Trophoblast cell (in vitro differentiated cells and primary cell): ENCODE measurements at regions not wholly inside any gene's neighbourhood (a gene's known extent, or its start where the extent isn't known, plus 50 kb on each side); places are given as distances from the start of the nearest gene placed in this dataset.

Source experiments
- DNase-seq, 2 donors: peaks; one replicate each; pipeline ENCODE4 v3.0.0-alpha.2; 2016
- H2AFZ ChIP-seq: 2 replicates; pipeline ENCODE4 v1.6.1; 2013; ENCODE audit warnings: low read length, moderate library complexity, mild to moderate bottlenecking; ENCODE audit not compliant: insufficient read depth, poor library complexity
- H2AK5ac ChIP-seq: 2 replicates; pipeline ENCODE4 v1.6.1; 2013; ENCODE audit warnings: mild to moderate bottlenecking, low read length
- H2BK120ac ChIP-seq: 2 replicates; pipeline ENCODE4 v1.6.1; 2013; ENCODE audit warnings: low read length, mild to moderate bottlenecking, moderate library complexity; ENCODE audit not compliant: insufficient read depth, poor library complexity
- H2BK12ac ChIP-seq: 2 replicates; pipeline ENCODE4 v1.6.1; 2013; ENCODE audit warnings: mild to moderate bottlenecking, low read length, moderate library complexity
- H2BK5ac ChIP-seq: 2 replicates; pipeline ENCODE4 v1.6.1; 2013; ENCODE audit warnings: low read length, low read depth, moderate library complexity, mild to moderate bottlenecking; ENCODE audit not compliant: poor library complexity
- H3K14ac ChIP-seq: 2 replicates; pipeline ENCODE4 v1.6.1; 2013; ENCODE audit warnings: mild to moderate bottlenecking, low read length
- H3K18ac ChIP-seq: 2 replicates; pipeline ENCODE4 v1.6.1; 2013; ENCODE audit warnings: mild to moderate bottlenecking, low read length
- H3K23ac ChIP-seq: 2 replicates; pipeline ENCODE4 v1.6.1; 2013; ENCODE audit warnings: low read length
- H3K27ac ChIP-seq: 2 replicates; pipeline ENCODE4 v1.5.1; 2013; ENCODE audit warnings: low read depth, mild to moderate bottlenecking, inconsistent platforms, low read length, moderate library complexity
- H3K27me3 ChIP-seq: 2 replicates; pipeline ENCODE4 v1.6.1; 2013; ENCODE audit warnings: inconsistent platforms, mild to moderate bottlenecking, low read length, moderate library complexity; ENCODE audit not compliant: insufficient read depth
- H3K36me3 ChIP-seq, 2 experiments: 1 replicate in 1 of 2; 2 replicates in 1 of 2; pipeline ENCODE4 v1.6.1; 2013; ENCODE audit warnings: low read length in 2 of 2, mild to moderate bottlenecking in 2 of 2, moderate library complexity in 1 of 2; ENCODE audit not compliant: insufficient read depth in 2 of 2, control insufficient read depth in 1 of 2
- H3K4ac ChIP-seq: 2 replicates; pipeline ENCODE4 v1.6.1; 2013; ENCODE audit warnings: low read depth, mild to moderate bottlenecking, low read length, moderate library complexity
- H3K4me1 ChIP-seq, 2 experiments: 1 replicate in 1 of 2; 2 replicates in 1 of 2; pipeline ENCODE4 v1.6.1; 2013; ENCODE audit warnings: low read length in 2 of 2, mild to moderate bottlenecking in 2 of 2, moderate library complexity in 1 of 2; ENCODE audit not compliant: insufficient read depth in 2 of 2, control insufficient read depth in 1 of 2
- H3K4me2 ChIP-seq: 2 replicates; pipeline ENCODE4 v1.6.1; 2013; ENCODE audit warnings: inconsistent platforms, mild to moderate bottlenecking, low read length, moderate library complexity
- H3K4me3 ChIP-seq: 2 replicates; pipeline ENCODE4 v1.5.1; 2013; ENCODE audit warnings: mild to moderate bottlenecking, low read depth, low read length, inconsistent platforms
- H3K79me1 ChIP-seq: one replicate; pipeline ENCODE4 v1.6.1; 2013; ENCODE audit warnings: low read length
- H3K79me2 ChIP-seq: 2 replicates; pipeline ENCODE4 v1.6.1; 2013; ENCODE audit warnings: low read length, mild to moderate bottlenecking; ENCODE audit not compliant: control insufficient read depth, insufficient read depth, poor library complexity
- H3K9ac ChIP-seq: 2 replicates; pipeline ENCODE4 v1.6.1; 2013; ENCODE audit warnings: mild to moderate bottlenecking, low read length
- H3K9me3 ChIP-seq: 2 replicates; pipeline ENCODE4 v1.6.1; 2013; ENCODE audit warnings: low read depth, mild to moderate bottlenecking, control low read depth, inconsistent platforms, low read length; ENCODE audit not compliant: insufficient read depth
- H4K12ac ChIP-seq: 2 replicates; pipeline ENCODE4 v1.6.1; 2013; ENCODE audit warnings: low read depth, mild to moderate bottlenecking, low read length, moderate library complexity
- H4K8ac ChIP-seq: 2 replicates; pipeline ENCODE4 v1.6.1; 2013; ENCODE audit warnings: low read depth, mild to moderate bottlenecking, low read length, moderate library complexity
- H4K91ac ChIP-seq: one replicate; pipeline ENCODE4 v1.6.1; 2013; ENCODE audit warnings: low read depth, mild to moderate bottlenecking, low read length, moderate library complexity
- WGBS: extraction: QIAGEN DNeasy Blood & Tissue Kit; methylation state at CpG from one replicate; pipeline ENCODE4 v1.1.7; 2013; ENCODE audit warnings: missing lambda C conversion rate; ENCODE audit not compliant: insufficient read length, insufficient coverage; ENCODE audit errors: extremely low coverage; 5-methylcytosine and 5-hydroxymethylcytosine counted together

DNA sequence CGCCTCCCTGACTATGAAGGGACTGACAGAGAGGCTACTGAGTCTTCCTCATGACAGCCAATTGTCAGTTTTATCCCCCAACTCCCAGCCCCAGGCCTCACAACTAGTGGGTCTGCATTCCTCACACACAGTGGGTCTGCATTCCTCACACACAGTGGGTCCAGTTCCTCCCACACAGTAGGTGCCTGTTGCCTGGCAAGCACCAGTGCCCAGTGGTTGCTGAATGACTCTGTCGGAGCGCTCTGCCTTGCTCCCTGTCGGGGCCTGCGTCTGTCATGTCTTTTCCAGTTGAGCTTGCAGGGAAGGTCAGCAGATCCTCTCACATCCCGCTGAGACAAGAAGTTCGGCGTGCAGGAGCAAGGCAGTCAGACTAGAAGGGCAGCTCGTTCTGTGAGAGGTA, 590.0 kb upstream of the MKI67 start:
- no peak overlapping the region for H3K18ac ChIP-seq
- no peak overlapping the region for H3K4me2 ChIP-seq

DNA sequence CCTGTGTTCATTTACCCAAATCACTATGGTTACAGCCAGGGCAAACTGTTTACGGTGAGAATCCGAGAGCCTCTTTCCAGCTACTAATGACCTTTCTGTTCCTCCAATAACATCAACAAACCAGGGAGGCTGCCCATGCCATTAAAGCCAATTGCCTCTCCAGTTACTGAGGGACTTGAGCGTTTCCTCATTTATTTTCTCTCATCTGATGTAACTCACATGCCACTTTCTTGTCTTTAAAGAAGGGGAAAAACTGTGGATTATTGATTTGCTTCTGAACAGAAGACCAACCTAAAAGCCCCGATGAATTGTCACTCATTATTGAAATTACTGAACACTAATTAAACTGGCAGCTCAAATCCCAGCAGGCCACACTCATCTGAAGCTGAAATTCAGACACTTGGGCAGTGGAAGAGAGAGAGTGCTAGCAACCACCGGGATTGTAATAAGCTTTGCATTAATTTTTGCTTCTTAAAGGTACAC, 595.8 kb upstream of the MKI67 start:
- Histone ChIP-seq H3K79me1 (no peaks in the 10 kb centered on the region), H2BK120ac (no peak overlapping the region), H3K27ac (no peak overlapping the region), H4K8ac (no peak overlapping the region), H2BK12ac (no peak overlapping the region), H3K4me2 (no peak overlapping the region), H3K79me2 (no peaks in the 10 kb centered on the region), H2BK5ac (no peak overlapping the region), H3K4ac (no peak overlapping the region), H3K4me3 (no peak overlapping the region), H3K14ac (no peak overlapping the region), H4K91ac (no peak overlapping the region), H4K12ac (no peak overlapping the region), H2AK5ac (no peak overlapping the region), H3K4me1 (peaks cover 0 to 2% of the 10 kb centered on the region in 2 experiments), H3K9ac (no peak overlapping the region), H3K18ac (no peak overlapping the region), H3K23ac (no peak overlapping the region), H2AFZ (no peak overlapping the region), H3K9me3 (peaks cover 5% of the 10 kb centered on the region), H3K27me3 (no peaks in the 10 kb centered on the region), H3K36me3 (no peaks in the 10 kb centered on the region)
- DNase-seq = no peak
- WGBS = no CpG with 5 or more reads among the region's 5 CpGs

More for the DNA sequence above, 590.0 kb upstream of the MKI67 start:
- no peak for DNase-seq
- Histone ChIP-seq H3K4me3 (no peak overlapping the region), H3K14ac (no peak overlapping the region), H3K36me3 (no peaks in the 10 kb centered on the region), H2BK12ac (no peak overlapping the region), H3K79me2 (no peaks in the 10 kb centered on the region), H4K8ac (no peak overlapping the region), H3K79me1 (no peaks in the 10 kb centered on the region), H4K91ac (no peak overlapping the region), H3K4me1 (no peaks in the 10 kb centered on the region), H3K27me3 (no peaks in the 10 kb centered on the region), H2AK5ac (no peak overlapping the region), H2BK5ac (no peak overlapping the region), H4K12ac (no peak overlapping the region), H3K27ac (no peak overlapping the region), H3K9me3 (peaks cover 3% of the 10 kb centered on the region), H3K4ac (no peak overlapping the region), H2AFZ (no peak overlapping the region), H2BK120ac (no peak overlapping the region), H3K23ac (no peak overlapping the region), H3K9ac (no peak overlapping the region)
- WGBS = no CpG with 5 or more reads among the region's 9 CpGs

DNA sequence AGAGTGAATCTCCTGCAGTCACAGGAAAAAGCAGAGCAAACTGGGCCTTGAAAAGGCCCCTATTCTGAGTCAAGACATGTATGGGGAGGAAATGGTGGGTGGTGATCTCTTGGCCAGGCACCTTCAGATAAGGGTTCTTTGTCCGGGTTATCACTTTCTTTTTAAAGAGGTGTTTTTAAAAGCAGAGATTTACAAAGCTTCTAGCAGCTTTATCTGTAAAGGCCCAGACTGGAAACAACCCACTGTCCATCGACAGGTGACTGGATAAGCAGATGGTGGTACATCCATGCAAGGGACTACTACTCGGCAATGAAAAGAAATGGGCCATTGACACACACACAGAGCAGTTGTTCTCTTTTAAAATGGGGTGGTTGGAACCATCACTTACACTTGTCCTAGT, 596.7 kb upstream of the MKI67 start:
- no peak overlapping the region for H3K9ac ChIP-seq
- no peaks in the 10 kb centered on the region for H3K79me2 ChIP-seq
- no peak overlapping the region for H3K4me2 ChIP-seq
- peaks cover 3% of the 10 kb centered on the region for H3K9me3 ChIP-seq
- no peak overlapping the region for H3K18ac ChIP-seq
- no peaks in the 10 kb centered on the region for H3K36me3 ChIP-seq
- no peak overlapping the region for H4K8ac ChIP-seq
- no peak overlapping the region for H2BK12ac ChIP-seq
- no peak overlapping the region for H3K14ac ChIP-seq
- no peak for DNase-seq
- no peak overlapping the region for H3K4ac ChIP-seq
- H2BK120ac ChIP-seq = no peak overlapping the region
- H3K23ac ChIP-seq = no peak overlapping the region
- no peak overlapping the region for H4K91ac ChIP-seq
- H2AK5ac ChIP-seq = no peak overlapping the region
- H2BK5ac ChIP-seq = no peak overlapping the region
- WGBS = no CpG with 5 or more reads among the region's 3 CpGs
- no peak overlapping the region for H4K12ac ChIP-seq
- no peaks in the 10 kb centered on the region for H3K79me1 ChIP-seq
- H3K4me3 ChIP-seq = no peak overlapping the region
- peaks cover 0 to 2% of the 10 kb centered on the region in 2 experiments for H3K4me1 ChIP-seq
- no peak overlapping the region for H3K27ac ChIP-seq
- no peak overlapping the region for H2AFZ ChIP-seq
- no peaks in the 10 kb centered on the region for H3K27me3 ChIP-seq

DNA sequence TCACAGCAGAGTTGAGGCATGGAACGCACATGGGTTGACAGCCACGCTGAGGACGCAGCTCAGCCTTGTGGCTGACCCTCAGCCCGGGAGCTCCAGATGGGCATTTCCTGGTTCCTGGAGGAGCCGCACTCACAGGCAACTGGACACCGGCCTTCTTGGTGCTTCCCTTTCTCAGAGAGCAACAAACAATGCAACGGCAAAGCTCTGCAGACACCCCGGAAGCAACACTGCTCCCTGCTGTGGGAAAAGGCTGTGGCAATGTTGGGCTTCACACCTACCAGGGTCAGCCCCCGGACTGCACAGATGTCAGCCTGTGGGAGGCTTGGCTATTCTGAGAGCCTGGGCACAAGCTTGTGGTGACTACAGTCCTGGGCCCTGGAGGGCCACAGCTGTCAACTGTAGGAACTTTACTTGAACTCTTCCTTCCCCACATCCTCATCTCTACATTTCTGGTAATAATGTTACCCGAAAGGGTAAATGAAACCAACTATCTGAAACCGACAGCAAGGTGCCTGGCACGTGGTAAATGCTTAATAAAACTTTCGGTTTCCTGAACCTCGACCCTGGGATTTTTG, 597.5 kb upstream of the MKI67 start:
- Histone ChIP-seq H2BK120ac (no peak overlapping the region), H3K79me2 (no peaks in the 10 kb centered on the region), H3K18ac (no peak overlapping the region), H3K79me1 (no peaks in the 10 kb centered on the region), H3K27ac (no peak overlapping the region), H3K9me3 (peaks cover 3% of the 10 kb centered on the region), H4K91ac (no peak overlapping the region), H2BK12ac (no peak overlapping the region), H3K4me2 (no peak overlapping the region), H3K36me3 (no peaks in the 10 kb centered on the region), H3K9ac (no peak overlapping the region), H3K4me3 (no peak overlapping the region), H2BK5ac (no peak overlapping the region), H2AFZ (no peak overlapping the region), H3K23ac (no peak overlapping the region), H3K27me3 (no peaks in the 10 kb centered on the region), H4K12ac (peak overlapping the region; percentile 49), H3K4ac (no peak overlapping the region), H3K14ac (no peak overlapping the region), H3K4me1 (peaks cover 0 to 2% of the 10 kb centered on the region in 2 experiments), H4K8ac (no peak overlapping the region), H2AK5ac (no peak overlapping the region)
- no CpG with 5 or more reads among the region's 14 CpGs for WGBS
- DNase-seq = no peak
